ENCODE measurements at regions not wholly inside any gene's neighbourhood (a gene's known extent, or its start where the extent isn't known, plus 50 kb on each side); places are given as distances from the start of the nearest gene placed in this dataset.

DNA sequence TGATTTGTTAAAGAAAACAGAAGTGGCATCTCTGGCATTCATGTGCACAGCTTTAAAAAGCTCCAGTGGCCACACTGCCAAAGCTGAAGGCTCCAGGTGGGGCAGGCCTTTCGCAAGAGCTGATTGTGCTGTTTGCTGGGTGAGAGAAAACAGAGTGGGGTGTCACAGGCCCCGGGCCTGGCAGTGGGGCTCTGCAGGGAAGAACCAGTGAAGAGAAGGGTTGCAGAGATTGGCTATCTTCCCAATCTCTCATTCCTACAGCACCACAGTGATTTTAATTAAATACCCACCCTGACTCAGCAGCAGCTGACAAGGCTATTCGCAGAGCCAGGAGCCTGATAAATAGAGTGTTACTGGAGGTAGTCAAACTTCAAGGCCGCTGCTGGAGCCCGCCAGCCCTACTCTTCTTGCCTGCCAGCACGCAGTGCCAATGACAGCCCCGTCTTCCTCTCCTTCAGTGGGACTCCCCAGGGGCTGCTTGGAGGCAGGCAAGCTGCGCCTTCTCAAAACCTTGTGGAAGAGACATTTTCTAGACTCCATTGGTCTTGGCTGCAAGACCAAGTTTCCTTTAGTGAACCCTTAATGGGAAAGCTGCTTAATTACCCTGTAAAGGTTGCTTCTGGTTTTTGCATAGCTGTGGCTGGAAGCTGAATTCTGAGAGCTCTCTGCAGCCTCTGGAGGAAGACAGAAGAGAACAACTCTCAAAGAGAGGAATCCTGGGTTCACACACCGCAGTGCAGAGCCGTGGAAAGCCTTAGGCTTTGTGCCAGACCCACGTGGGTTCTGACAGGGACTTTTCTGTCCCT, 225.8 kb upstream of the SLCO3A1 start:
- no peak for TF ChIP-seq CTCF (IDR thresholded peaks at IDR 0.05; ENCODE audit: low read depth, low read length)
- Histone ChIP-seq H3K9me3 (ENCODE audit: low read depth) (no peaks in the 10 kb centered on the region), H3K27me3 (no peaks in the 10 kb centered on the region), H3K4me1 (ENCODE audit: low read depth) (peaks cover 3% of the 10 kb centered on the region), H3K4me3 (no peak overlapping the region), H3K27ac (no peak overlapping the region), H3K36me3 (no peaks in the 10 kb centered on the region)
- peak; percentile 2 to 58 for DNase-seq (ENCODE audit: low read depth in 1 of 2, low spot score in 1 of 2)

DNA sequence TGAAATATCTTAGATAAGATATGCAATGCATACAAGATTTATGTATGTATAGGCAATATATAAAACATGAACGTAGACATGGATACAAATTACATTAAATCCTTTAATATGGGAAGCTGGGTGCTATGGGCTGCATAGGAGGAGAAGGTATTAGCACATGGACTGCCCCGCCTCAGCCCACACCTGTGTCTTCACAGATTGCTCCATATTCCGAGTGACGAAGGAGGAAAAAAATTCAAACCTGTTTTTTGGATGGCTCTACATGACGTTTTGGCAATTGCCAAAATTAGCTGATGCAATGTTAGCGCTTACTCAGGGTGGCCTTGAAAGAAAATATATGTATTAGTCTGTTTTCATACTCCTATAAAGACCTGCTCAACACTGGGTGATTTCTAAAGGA, 223.4 kb upstream of the SLCO3A1 start:
- no peak for DNase-seq (ENCODE audit: low read depth in 1 of 2, low spot score in 1 of 2)
- no peaks in the 10 kb centered on the region for H3K36me3 ChIP-seq
- H3K27ac ChIP-seq: no peak overlapping the region
- no peaks in the 10 kb centered on the region for H3K27me3 ChIP-seq
- no peak for TF ChIP-seq CTCF (IDR thresholded peaks at IDR 0.05; ENCODE audit: low read depth, low read length)
- no peaks in the 10 kb centered on the region for H3K9me3 ChIP-seq (ENCODE audit: low read depth)
- H3K4me3 ChIP-seq: no peak overlapping the region
- H3K4me1 ChIP-seq (ENCODE audit: low read depth): peaks cover 3% of the 10 kb centered on the region

GRCh38 chr15:91632176-91632575, 221.3 kb upstream of the SLCO3A1 start:
- no peak for DNase-seq (ENCODE audit: low read depth in 1 of 2, low spot score in 1 of 2)
- no peaks in the 10 kb centered on the region for H3K27me3 ChIP-seq
- H3K9me3 ChIP-seq (ENCODE audit: low read depth): no peaks in the 10 kb centered on the region
- no peak overlapping the region for H3K4me3 ChIP-seq
- no peak for TF ChIP-seq CTCF (IDR thresholded peaks at IDR 0.05; ENCODE audit: low read depth, low read length)
- no peak overlapping the region for H3K27ac ChIP-seq
- peaks cover 3% of the 10 kb centered on the region for H3K4me1 ChIP-seq (ENCODE audit: low read depth)
- H3K36me3 ChIP-seq: no peaks in the 10 kb centered on the region

DNA sequence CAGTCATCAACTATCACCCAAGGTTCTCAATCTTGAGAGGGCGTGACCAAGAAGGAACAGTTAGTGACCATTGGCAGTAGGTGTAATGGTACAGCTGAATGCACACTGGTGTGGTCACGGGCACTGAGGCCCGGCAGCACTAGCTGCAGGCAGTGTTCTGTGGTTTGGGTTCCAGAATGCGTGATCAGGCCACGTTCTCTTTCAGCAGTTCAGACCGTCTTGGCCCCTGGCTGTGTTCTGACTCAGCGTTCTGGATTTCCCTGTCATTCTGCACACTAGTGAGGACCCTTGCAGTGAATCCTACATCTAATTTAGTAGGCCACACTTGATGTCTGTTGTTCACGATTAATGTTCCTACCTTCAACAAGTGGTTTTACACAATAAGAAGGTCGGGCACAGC, 220.5 kb upstream of the SLCO3A1 start:
- TF ChIP-seq CTCF (IDR thresholded peaks at IDR 0.05; ENCODE audit: low read depth, low read length): no peak
- no peaks in the 10 kb centered on the region for H3K27me3 ChIP-seq
- H3K4me1 ChIP-seq (ENCODE audit: low read depth): no peaks in the 10 kb centered on the region
- H3K4me3 ChIP-seq: no peak overlapping the region
- no peak overlapping the region for H3K27ac ChIP-seq
- no peaks in the 10 kb centered on the region for H3K36me3 ChIP-seq
- no peaks in the 10 kb centered on the region for H3K9me3 ChIP-seq (ENCODE audit: low read depth)
- no peak for DNase-seq (ENCODE audit: low read depth in 1 of 2, low spot score in 1 of 2)

GRCh38 chr15:91634179-91634578, 219.3 kb upstream of the SLCO3A1 start:
- no peaks in the 10 kb centered on the region for H3K9me3 ChIP-seq (ENCODE audit: low read depth)
- no peaks in the 10 kb centered on the region for H3K36me3 ChIP-seq
- DNase-seq (ENCODE audit: low read depth in 1 of 2, low spot score in 1 of 2): no peak
- H3K4me1 ChIP-seq (ENCODE audit: low read depth): no peaks in the 10 kb centered on the region
- no peak overlapping the region for H3K27ac ChIP-seq
- H3K4me3 ChIP-seq: no peak overlapping the region
- no peak for TF ChIP-seq CTCF (IDR thresholded peaks at IDR 0.05; ENCODE audit: low read depth, low read length)
- no peaks in the 10 kb centered on the region for H3K27me3 ChIP-seq

Measured in cardiac muscle cell (in vitro differentiated cells and primary cell).